HG02763 (cell line): ENCODE measurements at regions not wholly inside any gene's neighbourhood (a gene's known extent, or its start where the extent isn't known, plus 50 kb on each side); places are given as distances from the start of the nearest gene placed in this dataset.

Experiments
- ATAC-seq: cut with Tn5 transposase; IDR thresholded peaks from one replicate; pipeline ENCODE4 v1.9.1; 2021; ENCODE audit warnings: mild to moderate bottlenecking, moderate library complexity; ENCODE audit not compliant: unreplicated experiment

- no peak for ATAC-seq
These were observed 445.1 kb upstream of the JAG1 start for GRCh38 chr20:11118802-11119380.

DNA sequence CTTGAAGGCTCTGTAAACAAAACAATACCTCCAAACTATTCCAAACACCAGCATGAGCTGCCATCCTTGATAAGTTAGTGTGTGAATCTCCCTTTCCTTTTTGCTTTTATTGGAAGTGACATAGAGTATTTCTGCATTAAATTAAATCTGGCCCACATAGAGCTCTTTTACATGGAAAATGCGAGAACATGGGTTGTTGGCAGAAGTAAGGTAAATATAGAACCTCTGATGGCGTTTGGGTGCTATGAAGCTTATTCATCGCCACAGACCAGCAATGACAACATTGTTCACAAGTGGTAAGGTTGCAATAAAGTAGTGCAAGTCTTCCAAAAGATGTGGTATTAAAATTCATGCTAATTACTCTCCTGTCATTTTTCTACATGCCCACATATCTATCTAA lies 445.8 kb upstream of the JAG1 start:
- ATAC-seq: no peak

DNA sequence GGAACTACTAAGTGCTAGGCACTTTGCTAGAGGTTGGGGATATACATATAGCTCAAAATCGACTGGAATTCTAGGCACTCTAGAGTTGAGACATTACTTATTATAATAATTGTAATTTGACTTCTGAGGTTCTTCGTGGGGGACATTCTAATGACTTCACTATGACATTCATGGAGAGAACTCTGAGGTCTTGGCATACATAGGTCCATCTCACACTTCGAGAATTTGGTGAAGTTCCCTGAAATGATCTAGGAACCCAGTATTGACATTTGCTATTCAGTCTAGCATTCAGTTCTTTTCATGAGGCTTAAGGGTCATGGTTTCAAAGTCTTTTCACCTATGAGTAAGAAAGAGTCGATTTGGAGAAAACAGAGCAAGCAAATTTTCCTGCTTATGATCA lies 446.6 kb upstream of the JAG1 start:
- ATAC-seq: no peak

- no peak for ATAC-seq
These were observed 451.2 kb upstream of the JAG1 start for GRCh38 chr20:11124849-11125505.

GRCh38 chr20:11128220-11128718 lies 454.5 kb upstream of the JAG1 start:
- no peak for ATAC-seq

DNA sequence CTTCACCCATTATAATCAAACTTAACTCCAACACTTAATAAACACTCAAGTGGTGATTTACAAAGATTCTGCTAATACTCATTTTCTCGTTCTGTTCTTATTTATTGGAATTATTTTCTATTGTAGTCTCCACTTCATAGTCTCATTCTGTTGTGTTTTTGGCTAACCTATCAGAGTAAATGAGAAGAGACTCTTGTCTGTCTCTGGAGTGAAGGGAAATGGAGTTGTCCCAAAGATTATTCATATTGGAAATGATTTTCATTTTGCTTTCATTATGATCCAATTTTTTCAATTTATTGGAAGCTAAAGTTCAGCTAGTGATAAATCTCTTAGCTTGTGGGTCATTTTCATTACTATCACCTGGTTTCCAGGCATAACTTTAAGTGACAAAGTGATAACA lies 454.9 kb upstream of the JAG1 start:
- no peak for ATAC-seq

- no peak for ATAC-seq
These were observed 456.9 kb upstream of the JAG1 start for GRCh38 chr20:11130554-11131166.

GRCh38 chr20:11132819-11133415 lies 459.1 kb upstream of the JAG1 start:
- ATAC-seq: no peak

DNA sequence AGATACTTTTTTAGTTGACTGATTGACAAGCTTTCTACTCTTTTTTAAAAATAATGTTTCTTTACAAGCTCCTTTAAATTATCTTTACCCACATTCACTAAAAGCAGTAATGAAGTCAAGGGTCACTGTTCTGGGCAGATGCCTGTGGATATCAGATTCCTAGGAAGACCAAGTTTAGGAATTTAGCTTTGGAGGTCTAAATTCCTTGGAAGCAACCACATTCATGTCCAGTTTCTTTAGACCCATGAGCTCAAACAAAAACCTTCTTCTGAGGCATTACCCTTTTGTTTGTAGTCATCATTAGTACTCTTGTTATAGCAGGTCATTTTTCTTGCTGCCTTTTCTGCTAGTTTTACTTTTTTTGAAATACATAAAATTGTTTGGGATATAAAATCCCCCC lies 462.9 kb upstream of the JAG1 start:
- ATAC-seq: no peak

- no peak for ATAC-seq
These were observed 463.9 kb upstream of the JAG1 start for GRCh38 chr20:11137688-11138087.

DNA sequence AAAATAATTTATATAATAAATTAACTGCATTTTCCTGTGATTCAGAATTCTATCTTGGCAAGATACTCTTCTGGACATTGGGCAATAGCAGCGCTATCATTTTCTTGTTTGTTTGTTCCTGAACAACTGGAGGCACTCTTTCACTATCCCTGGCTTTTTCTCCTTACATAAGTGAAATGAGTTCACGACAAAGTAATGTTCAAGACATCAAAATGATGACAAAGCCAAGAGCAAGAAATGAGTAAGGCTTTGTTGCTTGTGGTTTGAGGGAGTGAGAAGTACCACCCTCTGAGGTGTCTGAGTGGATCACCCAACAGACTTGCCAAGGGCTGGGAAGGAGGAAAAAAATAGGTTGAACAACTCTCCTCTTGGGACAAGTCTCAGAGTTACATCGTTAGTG lies 466.6 kb upstream of the JAG1 start:
- ATAC-seq: no peak

DNA sequence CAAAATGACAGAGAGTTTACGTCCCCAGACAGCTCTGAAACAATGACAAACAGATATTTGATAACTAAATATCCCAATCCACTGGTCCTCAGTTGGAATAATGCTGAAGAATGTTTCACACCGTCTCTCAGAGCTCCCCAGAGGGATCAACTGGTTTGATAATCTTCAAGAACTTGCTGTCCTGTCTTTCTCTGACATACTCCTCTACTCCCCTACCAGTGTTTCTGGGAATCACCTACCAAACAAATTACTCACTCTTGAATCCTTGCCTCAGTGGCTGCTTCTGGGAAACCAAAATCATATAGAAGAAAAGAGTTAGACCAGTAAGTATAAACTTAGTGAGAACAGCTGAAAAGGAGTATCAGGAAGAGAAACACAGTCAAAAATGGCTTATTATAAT lies 469.7 kb upstream of the JAG1 start:
- no peak for ATAC-seq

- no peak for ATAC-seq
These were observed 470.5 kb upstream of the JAG1 start for GRCh38 chr20:11144114-11144950.

DNA sequence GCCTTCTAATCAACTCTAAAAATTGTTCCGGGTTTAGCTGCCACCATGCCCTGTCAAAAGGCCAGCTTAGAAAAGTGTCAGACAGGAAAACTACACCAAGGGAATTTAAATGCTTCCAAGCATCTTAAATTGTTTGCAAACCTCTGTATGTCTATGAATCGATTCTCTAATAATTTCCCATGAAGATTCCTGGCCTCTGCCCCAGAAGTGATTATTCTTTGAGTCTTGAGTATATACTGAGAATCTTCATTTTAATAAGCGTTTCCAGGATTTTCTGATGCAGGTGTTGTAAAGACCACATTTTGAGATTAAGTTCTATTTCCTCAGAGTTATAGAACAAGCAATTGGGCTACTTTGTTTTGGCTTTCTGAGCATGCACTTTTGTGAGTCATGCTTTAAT lies 471.8 kb upstream of the JAG1 start:
- ATAC-seq: no peak

GRCh38 chr20:11153819-11154218 lies 480.0 kb upstream of the JAG1 start:
- ATAC-seq: no peak

GRCh38 chr20:11155156-11155756 lies 481.5 kb upstream of the JAG1 start:
- ATAC-seq: no peak

DNA sequence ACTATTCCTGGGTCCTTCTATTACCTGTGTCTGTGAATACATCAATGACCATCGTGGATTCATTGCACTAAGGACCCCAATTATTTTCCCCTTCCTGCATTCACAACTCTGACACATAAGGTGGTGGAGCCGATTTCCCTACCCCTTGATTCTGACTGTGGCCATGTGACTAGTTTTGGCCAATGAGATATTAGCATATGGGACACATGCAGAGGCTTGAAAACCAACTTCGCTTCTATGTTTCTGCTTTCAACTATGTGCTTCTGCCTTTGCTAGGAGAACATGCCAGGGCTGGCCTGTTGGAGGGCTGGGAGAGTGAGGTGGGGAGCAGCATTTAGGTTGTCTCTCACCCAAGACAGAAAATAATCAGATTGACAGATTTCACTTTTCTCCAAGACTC lies 483.1 kb upstream of the JAG1 start:
- no peak for ATAC-seq

GRCh38 chr20:11158146-11158545 lies 484.3 kb upstream of the JAG1 start:
- no peak for ATAC-seq

DNA sequence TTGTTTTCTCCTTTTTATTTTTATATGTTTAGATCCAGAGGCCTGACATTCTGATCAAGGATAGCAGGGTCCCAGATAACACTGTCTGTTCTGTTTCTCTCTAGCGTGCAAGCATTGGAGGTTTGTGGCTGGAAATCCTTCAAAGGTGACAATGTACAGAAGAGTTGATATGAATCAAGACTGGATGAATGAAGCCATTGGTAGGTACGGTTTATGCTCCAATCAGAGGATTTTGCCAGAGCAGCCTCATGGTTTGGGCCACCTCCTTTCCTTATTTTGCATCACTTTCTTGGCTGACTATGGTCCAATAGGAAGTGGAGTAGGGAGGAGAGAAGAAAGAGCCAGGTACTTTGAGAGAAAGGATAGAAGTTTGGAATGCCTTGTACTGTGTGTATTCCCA lies 484.8 kb upstream of the JAG1 start:
- no peak for ATAC-seq

GRCh38 chr20:11159728-11160127 lies 485.9 kb upstream of the JAG1 start:
- ATAC-seq: no peak
